GM12878 (cell line): ENCODE measurements at regions not wholly inside any gene's neighbourhood (a gene's known extent, or its start where the extent isn't known, plus 50 kb on each side); places are given as distances from the start of the nearest gene placed in this dataset.
"Not testable (repeated sequence)": the region's sequence is repeated elsewhere in the genome, so short reads cannot be mapped to it uniquely, and the experiment has no call there.

ENCODE experiments used
- ATAC-seq: fragments of 200-7000 bp; cut with Tn5 transposase; 3 replicates; pipeline ENCODE4 v1.9.1; 2020; ENCODE audit warnings: mild to moderate bottlenecking, moderate library complexity
- BruUV-seq: library from RNA; stranded (reverse); fragments of 400-500 nt; replicated peaks from 2 replicates; lab custom pipeline; 2021; lab: Mats Ljungman, UMichigan
- CTCF ChIA-PET: fragments of 300-600 bp; sonication (Branson Sonifier 250); formaldehyde crosslinking; extraction: SDS; loops from one replicate; lab custom pipeline; 2021; ENCODE audit warnings: inconsistent platforms; lab: Yijun Ruan, JAX
- POLR2A ChIA-PET: fragments of 350-600 bp; formaldehyde crosslinking; extraction: SDS; loops from one replicate; lab custom pipeline; 2021; ENCODE audit warnings: inconsistent platforms; lab: Charles Lee
- RAD21 ChIA-PET: fragments of 300-600 bp; sonication (Branson Sonifier 250); formaldehyde crosslinking; loops from one replicate; lab custom pipeline; 2023; ENCODE audit warnings: antibody characterized with exemption; ENCODE audit not compliant: unreplicated experiment; lab: Charles Lee
- SMC1A ChIA-PET: fragments of 300-600 bp; sonication (Branson Sonifier 250); formaldehyde crosslinking; loops from one replicate; lab custom pipeline; 2023; ENCODE audit not compliant: unreplicated experiment, uncharacterized antibody; lab: Charles Lee
- DNase-seq: peaks from one replicate; pipeline ENCODE4 v3.0.0-alpha.2; 2011; ENCODE audit warnings: low read depth, low spot score
- FAIRE-seq: peaks from 3 replicates; lab custom pipeline; 2011; peaks lifted over from hg19 to GRCh38; lab: Jason Lieb, UNC
- H2AFZ ChIP-seq: 2 replicates; pipeline ENCODE4 v1.6.0; 2011; ENCODE audit warnings: low read depth, low read length, control low read depth; ENCODE audit not compliant: control insufficient read depth
- H3K27ac ChIP-seq: 2 replicates; pipeline ENCODE4 v1.5.1; 2011; ENCODE audit warnings: control low read depth; ENCODE audit not compliant: control insufficient read depth, insufficient read depth
- H3K27me3 ChIP-seq, 2 experiments: replicated peaks in 1 of 2; 2 replicates each; pipeline versions ENCODE4 v1.6.0 to v1.6.1; 2011; ENCODE audit warnings: low read length in 1 of 2; ENCODE audit not compliant: control insufficient read depth in 2 of 2, insufficient read depth in 2 of 2
- H3K36me3 ChIP-seq, 2 experiments: 2 replicates each; pipeline ENCODE4 v1.5.1; 2011; ENCODE audit warnings: low read length in 1 of 2; ENCODE audit not compliant: control insufficient read depth in 2 of 2, insufficient read depth in 2 of 2
- H3K4me1 ChIP-seq: 2 replicates; pipeline ENCODE4 v1.6.1; 2011; ENCODE audit warnings: mild to moderate bottlenecking, low read length, moderate library complexity, mixed read lengths; ENCODE audit not compliant: control insufficient read depth, insufficient read depth
- H3K4me2 ChIP-seq: 2 replicates; pipeline ENCODE4 v1.6.0; 2011; ENCODE audit warnings: control low read depth; ENCODE audit not compliant: control insufficient read depth, insufficient read depth
- H3K4me3 ChIP-seq: fragments of 200-600 bp; sonication (generic); 2 replicates; pipeline ENCODE4 v1.5.1; 2016
- H3K79me2 ChIP-seq: 2 replicates; pipeline ENCODE4 v1.6.0; 2011; ENCODE audit warnings: low read length; ENCODE audit not compliant: control insufficient read depth, insufficient read depth
- H3K9ac ChIP-seq: 2 replicates; pipeline ENCODE4 v1.8.0; 2011; ENCODE audit warnings: low read length, control low read depth, mixed read lengths; ENCODE audit not compliant: control insufficient read depth, insufficient read depth
- H3K9me3 ChIP-seq: replicated peaks from 3 replicates; pipeline ENCODE4 v1.5.1; 2011; ENCODE audit warnings: mild to moderate bottlenecking, low read length; ENCODE audit not compliant: control insufficient read depth, insufficient read depth
- H4K20me1 ChIP-seq: 2 replicates; pipeline ENCODE4 v1.6.0; 2011; ENCODE audit not compliant: control insufficient read depth, insufficient read depth
- ATF7 ChIP-seq: fragments of 450-650 bp; IDR thresholded peaks from 2 replicates; pipeline ENCODE4 v1.6.1; 2016; ENCODE audit warnings: low read depth, mild to moderate bottlenecking
- CHD4 ChIP-seq: fragments of 200-600 bp; sonication (generic); IDR thresholded peaks from 2 replicates; pipeline ENCODE4 v1.6.1; 2016; ENCODE audit warnings: mild to moderate bottlenecking
- FOXK2 ChIP-seq: fragments of 450-650 bp; IDR thresholded peaks from 2 replicates; pipeline ENCODE4 v1.6.1; 2017; ENCODE audit warnings: mild to moderate bottlenecking, moderate library complexity
- KDM1A ChIP-seq: fragments of 200-600 bp; sonication (generic); IDR thresholded peaks from 2 replicates; pipeline ENCODE4 v1.6.1; 2016; ENCODE audit warnings: borderline replicate concordance
- PAX5 ChIP-seq: IDR thresholded peaks from 2 replicates; pipeline ENCODE4 v1.6.1; 2011; ENCODE audit warnings: low read depth, low read length, borderline replicate concordance
- POLR2A ChIP-seq: IDR thresholded peaks from 2 replicates; pipeline ENCODE4 v1.6.1; 2011; ENCODE audit warnings: low read depth, mild to moderate bottlenecking, low read length
- POLR2AphosphoS2 ChIP-seq: IDR thresholded peaks from 2 replicates; pipeline ENCODE4 v1.6.1; 2011; ENCODE audit warnings: low read depth, mild to moderate bottlenecking, low read length, improper control_type of control experiment, moderate library complexity
- POU2F2 ChIP-seq: IDR thresholded peaks from 3 replicates; pipeline ENCODE4 v1.6.1; 2011; ENCODE audit warnings: low read depth, mild to moderate bottlenecking, low read length, borderline replicate concordance
- RB1 ChIP-seq: fragments of 450-650 bp; formaldehyde crosslinking; IDR thresholded peaks from 2 replicates; pipeline ENCODE4 v1.6.1; 2017; ENCODE audit warnings: mild to moderate bottlenecking, borderline replicate concordance
- RUNX3 ChIP-seq: IDR thresholded peaks from 2 replicates; pipeline ENCODE4 v1.6.1; 2012; ENCODE audit warnings: low read length, inconsistent platforms
- SUZ12 ChIP-seq: fragments of 200-600 bp; sonication (generic); IDR thresholded peaks from one replicate; pipeline ENCODE4 v1.6.1; 2018; ENCODE audit warnings: antibody characterized with exemption, mild to moderate bottlenecking; ENCODE audit not compliant: unreplicated experiment
- ZNF384 ChIP-seq: IDR thresholded peaks from 2 replicates; pipeline ENCODE4 v1.6.1; 2012; ENCODE audit warnings: low read depth, mild to moderate bottlenecking, low read length, improper control_type of control experiment, borderline replicate concordance
- ZNF622 ChIP-seq: fragments of 450-650 bp; IDR thresholded peaks from 2 replicates; pipeline ENCODE4 v1.6.1; 2017; ENCODE audit warnings: mild to moderate bottlenecking, inconsistent platforms
- ZSCAN29 ChIP-seq: fragments of 450-650 bp; IDR thresholded peaks from 2 replicates; pipeline ENCODE4 v1.6.1; 2017; ENCODE audit warnings: mild to moderate bottlenecking, moderate library complexity
- whole genome bisulfite sequencing: methylation state at CpG from one replicate; pipeline ENCODE4 v1.1.6; 2016; ENCODE audit warnings: low lambda C conversion rate; ENCODE audit not compliant: insufficient replicate concordance, insufficient coverage; ENCODE audit errors: missing lambda C conversion rate; 5-methylcytosine and 5-hydroxymethylcytosine counted together
- in situ Hi-C: fragments of 300-500 bp; cut with MboI; formaldehyde crosslinking; loops from 9 replicates; pipeline ENCODE4 v1.14.3; 2018; ENCODE audit warnings: mixed read lengths
- intact Hi-C: fragments of 100-400 bp; cut with micrococcal nuclease; formaldehyde crosslinking; loops from one replicate; pipeline ENCODE4 v1.14.2; 2022; ENCODE audit not compliant: unreplicated experiment
- TF ChIP-seq, protein P1 (sequence below): IDR thresholded peaks from 2 replicates; pipeline ENCODE4 v1.6.1; 2011; ENCODE audit warnings: borderline replicate concordance, low read depth, mild to moderate bottlenecking, moderate library complexity, low read length; ENCODE audit not compliant: insufficient read depth, poor library complexity, severe bottlenecking
- TF ChIP-seq, protein P2 (sequence below): fragments of 450-650 bp; IDR thresholded peaks from 2 replicates; pipeline ENCODE4 v1.6.1; 2018; ENCODE audit warnings: borderline replicate concordance, mild to moderate bottlenecking; ENCODE audit not compliant: partially characterized antibody

GRCh38 chr9:24776226-24776625 is 230.5 kb upstream of the IZUMO3 start (continued):
- no peak for TF ChIP-seq POLR2AphosphoS2
- TF ChIP-seq ZNF622: no peak
- no peak for TF ChIP-seq CHD4
- TF ChIP-seq KDM1A: no peak

DNA sequence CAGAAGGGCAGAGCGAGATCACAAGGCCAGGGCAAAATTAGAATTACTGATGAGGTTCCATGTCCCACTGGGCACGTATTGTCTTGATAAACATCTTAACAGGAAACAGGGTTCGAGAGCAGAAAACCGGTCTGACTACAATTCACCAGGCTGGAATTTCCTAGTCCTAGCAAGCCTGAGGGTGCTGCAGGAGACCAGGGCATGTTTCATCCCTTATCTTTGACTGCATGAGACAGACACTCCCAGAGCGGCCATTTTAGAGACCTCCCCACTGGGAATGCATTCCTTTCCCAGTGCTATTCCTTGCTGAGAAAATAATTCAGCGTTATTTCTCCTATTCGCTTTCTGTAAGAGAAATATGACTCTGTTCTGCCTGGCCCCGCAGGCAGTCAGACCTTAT is 228.5 kb upstream of the IZUMO3 start:
- DNase-seq, H3K79me2 ChIP-seq, in situ Hi-C loops, RAD21 ChIA-PET, POLR2A ChIA-PET, BruUV-seq, SMC1A ChIA-PET, H2AFZ ChIP-seq, FAIRE-seq, H3K9ac ChIP-seq, intact Hi-C loops, H3K36me3 ChIP-seq, ATAC-seq, CTCF ChIA-PET, H3K4me1 ChIP-seq, H3K4me3 ChIP-seq, H3K27me3 ChIP-seq, H3K4me2 ChIP-seq, H4K20me1 ChIP-seq, H3K9me3 ChIP-seq, H3K27ac ChIP-seq: not testable (repeated sequence)
- 27% methylated on average over 8 of the region's 8 CpGs for WGBS

DNA sequence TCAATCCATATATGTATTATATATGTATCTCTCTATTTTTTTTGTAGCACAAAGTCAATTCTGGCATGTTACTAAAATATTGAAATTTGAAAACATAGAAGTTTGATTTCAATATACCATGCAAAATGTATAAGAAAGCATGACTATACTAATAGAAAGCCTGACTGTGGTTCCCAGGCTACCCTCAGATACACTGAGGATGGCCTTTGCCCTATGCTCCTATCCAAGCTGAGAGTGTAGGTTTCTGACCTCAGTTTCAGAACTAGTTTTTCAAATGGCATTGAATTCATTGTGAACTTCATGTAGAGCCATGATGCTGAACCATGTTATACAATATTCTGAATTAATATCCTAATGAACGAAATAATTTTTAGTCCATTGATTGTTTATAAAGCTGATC is 220.4 kb upstream of the IZUMO3 start:
- no peak overlapping the region for H3K4me2 ChIP-seq
- in situ Hi-C loops (no loop called here), intact Hi-C loops (no loop called here)
- H3K36me3 ChIP-seq: no peaks in the 10 kb centered on the region
- no peaks in the 10 kb centered on the region for H3K4me1 ChIP-seq
- FAIRE-seq (no peak), DNase-seq (no peak), ATAC-seq (no peak)
- WGBS: 0% methylated on average over 1 of the region's 1 CpG
- H3K27ac ChIP-seq: no peak overlapping the region
- no peak overlapping the region for H3K4me3 ChIP-seq
- SMC1A ChIA-PET: no interaction called here
- H3K27me3 ChIP-seq: no peaks in the 10 kb centered on the region
- H3K9me3 ChIP-seq: no peaks in the 10 kb centered on the region
- RAD21 ChIA-PET: interaction anchor here (0.5 kb wide), 1 partner anchor 42 kb away, joined by 3 read pairs; no protein-coding TSS in a partner anchor
- POLR2A ChIA-PET: no interaction called here
- no peak overlapping the region for H3K9ac ChIP-seq
- no peaks in the 10 kb centered on the region for H4K20me1 ChIP-seq
- H2AFZ ChIP-seq: no peak overlapping the region
- H3K79me2 ChIP-seq: no peaks in the 10 kb centered on the region
- BruUV-seq: no TSS peak
- CTCF ChIA-PET: no interaction called here
- TF ChIP-seq PAX5: no peak
- no peak for TF ChIP-seq FOXK2
- no peak for TF ChIP-seq SUZ12
- no peak for TF ChIP-seq POU2F2
- no peak for TF ChIP-seq ZNF384
- no peak for TF ChIP-seq ATF7
- TF ChIP-seq, protein P1, sequence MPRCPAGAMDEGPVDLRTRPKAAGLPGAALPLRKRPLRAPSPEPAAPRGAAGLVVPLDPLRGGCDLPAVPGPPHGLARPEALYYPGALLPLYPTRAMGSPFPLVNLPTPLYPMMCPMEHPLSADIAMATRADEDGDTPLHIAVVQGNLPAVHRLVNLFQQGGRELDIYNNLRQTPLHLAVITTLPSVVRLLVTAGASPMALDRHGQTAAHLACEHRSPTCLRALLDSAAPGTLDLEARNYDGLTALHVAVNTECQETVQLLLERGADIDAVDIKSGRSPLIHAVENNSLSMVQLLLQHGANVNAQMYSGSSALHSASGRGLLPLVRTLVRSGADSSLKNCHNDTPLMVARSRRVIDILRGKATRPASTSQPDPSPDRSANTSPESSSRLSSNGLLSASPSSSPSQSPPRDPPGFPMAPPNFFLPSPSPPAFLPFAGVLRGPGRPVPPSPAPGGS: no peak
- no peak for TF ChIP-seq ZSCAN29
- TF ChIP-seq, protein P2, sequence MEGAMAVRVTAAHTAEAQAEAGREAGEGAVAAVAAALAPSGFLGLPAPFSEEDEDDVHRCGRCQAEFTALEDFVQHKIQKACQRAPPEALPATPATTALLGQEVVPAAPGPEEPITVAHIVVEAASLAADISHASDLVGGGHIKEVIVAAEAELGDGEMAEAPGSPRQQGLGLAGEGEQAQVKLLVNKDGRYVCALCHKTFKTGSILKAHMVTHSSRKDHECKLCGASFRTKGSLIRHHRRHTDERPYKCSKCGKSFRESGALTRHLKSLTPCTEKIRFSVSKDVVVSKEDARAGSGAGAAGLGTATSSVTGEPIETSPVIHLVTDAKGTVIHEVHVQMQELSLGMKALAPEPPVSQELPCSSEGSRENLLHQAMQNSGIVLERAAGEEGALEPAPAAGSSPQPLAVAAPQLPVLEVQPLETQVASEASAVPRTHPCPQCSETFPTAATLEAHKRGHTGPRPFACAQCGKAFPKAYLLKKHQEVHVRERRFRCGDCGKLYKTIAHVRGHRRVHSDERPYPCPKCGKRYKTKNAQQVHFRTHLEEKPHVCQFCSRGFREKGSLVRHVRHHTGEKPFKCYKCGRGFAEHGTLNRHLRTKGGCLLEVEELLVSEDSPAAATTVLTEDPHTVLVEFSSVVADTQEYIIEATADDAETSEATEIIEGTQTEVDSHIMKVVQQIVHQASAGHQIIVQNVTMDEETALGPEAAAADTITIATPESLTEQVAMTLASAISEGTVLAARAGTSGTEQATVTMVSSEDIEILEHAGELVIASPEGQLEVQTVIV: no peak
- TF ChIP-seq RUNX3: no peak
- no peak for TF ChIP-seq RB1
- no peak for TF ChIP-seq POLR2A
